ENCODE measurements at regions not wholly inside any gene's neighbourhood (a gene's known extent, or its start where the extent isn't known, plus 50 kb on each side); places are given as distances from the start of the nearest gene placed in this dataset.
"Not testable (repeated sequence)": the region's sequence is repeated elsewhere in the genome, so short reads cannot be mapped to it uniquely, and the experiment has no call there.

DNA sequence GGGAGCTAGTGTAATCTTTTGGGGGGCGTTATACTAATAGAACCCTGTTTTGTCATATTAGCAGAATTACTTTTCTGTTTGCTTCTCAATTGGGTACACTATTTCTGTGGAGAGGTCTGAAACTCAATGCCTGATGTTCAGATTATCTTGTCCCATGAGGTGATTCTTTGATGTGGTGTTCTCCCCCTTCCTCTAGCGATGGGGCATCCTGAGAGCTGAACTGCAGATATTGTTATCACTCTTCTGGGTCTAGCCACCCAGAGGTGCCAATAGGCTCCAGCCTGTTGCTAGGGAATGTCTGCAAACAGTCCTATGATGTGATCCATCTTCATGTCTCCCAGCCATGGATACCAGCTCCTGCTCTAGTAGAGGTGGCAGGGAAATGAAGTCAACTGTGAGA is 233.1 kb upstream of the RASA1 start:
- DNase-seq (ENCODE audit: low read depth in 4 of 4, low spot score in 3 of 4) = no peak

DNA sequence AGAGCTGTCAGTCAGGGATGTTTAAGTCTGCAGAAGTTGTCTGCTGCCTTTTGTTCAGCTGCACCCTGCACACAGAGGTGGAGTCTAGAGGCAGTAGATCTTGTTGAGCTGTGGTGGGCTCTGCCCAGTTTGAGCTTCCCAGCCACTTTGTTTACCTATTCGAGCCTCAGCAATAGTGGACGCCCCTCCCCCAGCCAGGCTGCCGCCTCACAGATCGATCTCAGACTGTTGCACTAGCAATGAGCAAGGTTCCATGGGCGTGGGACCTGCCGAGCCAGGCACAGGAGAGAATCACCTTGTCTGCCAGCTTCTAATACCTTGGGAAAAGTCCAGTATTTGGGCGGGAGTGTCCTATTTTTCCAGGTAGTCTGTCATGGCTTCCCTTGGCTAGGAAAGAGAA is 225.1 kb upstream of the RASA1 start:
- no peak for DNase-seq (ENCODE audit: low read depth in 4 of 4, low spot score in 3 of 4)

DNA sequence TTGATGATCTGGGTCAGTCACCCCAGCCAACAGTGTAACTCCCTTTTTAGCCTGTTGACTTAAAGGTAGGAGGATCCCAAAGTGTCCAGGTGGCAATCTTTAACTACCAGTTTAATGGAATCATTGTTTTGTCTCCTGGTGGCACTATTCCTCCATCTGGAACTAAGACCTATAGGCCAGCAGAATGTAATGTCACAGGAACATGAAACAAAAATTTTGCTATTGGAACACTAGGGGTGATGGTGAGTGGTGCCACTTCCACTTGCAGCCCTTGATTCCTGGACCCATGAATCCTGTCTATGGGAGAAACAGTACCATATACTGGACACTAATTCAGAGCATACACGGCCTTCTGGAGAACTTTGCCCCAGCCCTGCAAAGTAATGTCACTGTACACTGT is 219.5 kb upstream of the RASA1 start:
- no peak for DNase-seq (ENCODE audit: low read depth in 4 of 4, low spot score in 3 of 4)

DNA sequence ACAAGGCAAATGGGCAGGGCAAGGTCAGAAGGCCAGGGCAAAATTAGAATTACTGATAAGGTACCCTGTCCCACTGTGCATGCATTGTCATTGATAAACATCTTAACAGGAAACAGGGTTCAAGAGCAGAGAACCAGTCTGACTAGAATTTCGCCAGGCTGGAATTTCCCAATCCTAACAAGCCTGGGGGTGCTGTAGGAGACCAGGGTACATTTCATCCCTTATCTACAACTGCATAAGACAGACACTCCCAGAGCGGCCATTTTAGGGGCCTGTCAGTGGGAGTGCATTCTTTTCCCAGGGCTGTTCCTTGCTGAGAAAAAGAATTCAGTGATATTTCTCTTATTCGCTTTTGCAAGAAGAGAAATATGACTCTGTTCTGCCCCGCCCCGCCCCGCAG is 218.7 kb upstream of the RASA1 start:
- not testable (repeated sequence) for DNase-seq (ENCODE audit: low read depth in 4 of 4, low spot score in 3 of 4)

DNA sequence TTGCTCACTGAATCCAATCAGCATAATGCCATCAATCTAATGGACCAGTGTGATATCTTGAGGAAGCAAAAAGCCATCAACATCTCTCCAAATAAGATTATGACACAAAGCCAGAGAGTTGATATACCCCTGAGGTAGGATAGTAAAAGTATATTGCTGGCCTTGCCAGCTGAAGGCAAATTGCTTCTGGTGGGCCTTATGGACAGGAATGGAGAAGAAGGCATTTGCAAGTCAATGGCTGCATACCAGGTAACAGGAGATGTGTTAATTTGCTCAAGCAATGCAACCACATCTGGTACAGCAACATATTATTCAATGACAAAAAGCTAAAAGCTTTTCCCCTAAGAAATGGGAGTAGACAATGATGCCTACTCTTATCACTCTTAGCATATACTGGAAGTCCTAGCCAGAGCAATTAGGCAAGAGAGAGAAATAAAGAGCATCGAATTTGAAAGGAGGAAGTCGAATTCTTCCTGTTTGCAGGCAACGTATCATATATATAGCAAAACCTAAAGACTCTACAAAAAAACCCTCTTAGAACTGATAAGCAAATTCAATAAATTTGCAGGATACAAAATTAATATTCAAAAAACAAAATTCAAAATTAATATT is 216.1 kb upstream of the RASA1 start:
- no peak for DNase-seq (ENCODE audit: low read depth in 4 of 4, low spot score in 3 of 4)

DNA sequence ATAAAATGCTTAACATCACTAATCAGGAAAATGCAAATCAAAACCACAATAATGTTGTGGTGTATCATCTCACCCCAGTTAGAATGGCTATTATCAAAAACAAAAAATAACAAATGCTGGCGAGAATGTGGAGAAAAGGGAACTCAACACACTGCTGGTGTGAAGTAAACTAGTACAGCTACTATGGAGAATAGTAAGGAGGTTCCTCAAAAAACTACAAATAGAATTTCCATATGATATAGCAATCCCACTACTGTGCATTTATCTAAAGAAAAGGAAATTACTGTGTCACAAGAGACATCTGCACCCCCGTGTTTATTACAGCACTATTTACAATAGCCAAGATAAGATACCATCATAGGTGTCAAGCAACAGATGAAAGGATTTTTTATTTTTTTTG is 214.5 kb upstream of the RASA1 start:
- DNase-seq (ENCODE audit: low read depth in 4 of 4, low spot score in 3 of 4) = no peak

DNA sequence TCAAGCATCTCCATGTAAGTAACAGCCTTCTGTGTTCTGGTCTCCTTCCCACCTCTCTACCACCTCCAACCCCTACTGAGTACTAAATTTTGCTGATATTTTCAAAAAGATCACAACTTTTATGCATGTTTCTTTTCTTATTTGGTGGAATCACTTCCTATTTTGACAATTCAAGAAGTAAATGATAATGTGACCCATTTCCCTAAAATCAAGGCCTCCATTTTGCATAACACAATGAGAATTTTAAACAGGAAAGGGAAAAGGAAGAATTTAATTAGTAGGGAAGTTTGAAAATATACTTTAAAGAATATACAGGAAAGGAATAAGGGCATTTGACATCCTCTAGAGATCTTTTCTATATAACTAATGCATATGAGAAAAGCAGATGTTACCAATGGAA is 212.9 kb upstream of the RASA1 start:
- DNase-seq (ENCODE audit: low read depth in 4 of 4, low spot score in 3 of 4) = no peak

DNA sequence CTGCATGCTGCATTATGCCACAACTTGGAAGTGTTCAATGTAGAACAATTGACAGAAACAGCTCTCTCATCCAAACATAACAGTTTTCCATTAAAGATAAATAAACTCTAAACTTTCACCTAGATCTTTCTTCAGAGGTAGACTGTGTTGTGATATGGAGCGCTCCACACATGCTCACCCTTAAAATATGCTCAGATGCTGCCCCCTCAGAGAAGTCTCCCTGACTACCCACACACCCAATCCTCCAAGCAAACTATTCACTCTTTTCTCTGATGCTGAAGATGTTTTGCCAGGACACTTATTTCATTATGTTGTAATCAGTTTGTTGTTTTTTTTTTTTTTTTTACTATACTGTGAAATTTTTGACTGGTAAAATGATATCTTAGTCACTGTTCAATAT is 206.6 kb upstream of the RASA1 start:
- no peak for DNase-seq (ENCODE audit: low read depth in 4 of 4, low spot score in 3 of 4)

DNA sequence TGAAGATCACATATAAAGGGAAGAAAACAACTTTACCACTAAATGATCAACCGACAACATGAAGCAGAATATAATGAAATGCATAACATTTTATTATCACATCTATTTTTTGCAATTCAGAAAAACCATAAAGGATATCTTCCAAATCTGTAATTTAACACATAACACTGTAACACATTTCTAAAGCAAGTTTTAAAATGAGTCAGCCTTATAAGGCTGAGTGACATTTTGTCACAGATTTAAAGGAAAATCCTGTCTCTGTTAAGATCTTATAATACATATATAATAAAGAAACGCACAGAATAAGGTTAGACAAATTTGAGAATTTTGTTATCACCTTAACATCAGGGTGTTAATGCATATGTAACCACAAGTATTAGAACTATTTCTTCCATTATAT is 198.4 kb upstream of the RASA1 start:
- no peak for DNase-seq (ENCODE audit: low read depth in 4 of 4, low spot score in 3 of 4)

DNA sequence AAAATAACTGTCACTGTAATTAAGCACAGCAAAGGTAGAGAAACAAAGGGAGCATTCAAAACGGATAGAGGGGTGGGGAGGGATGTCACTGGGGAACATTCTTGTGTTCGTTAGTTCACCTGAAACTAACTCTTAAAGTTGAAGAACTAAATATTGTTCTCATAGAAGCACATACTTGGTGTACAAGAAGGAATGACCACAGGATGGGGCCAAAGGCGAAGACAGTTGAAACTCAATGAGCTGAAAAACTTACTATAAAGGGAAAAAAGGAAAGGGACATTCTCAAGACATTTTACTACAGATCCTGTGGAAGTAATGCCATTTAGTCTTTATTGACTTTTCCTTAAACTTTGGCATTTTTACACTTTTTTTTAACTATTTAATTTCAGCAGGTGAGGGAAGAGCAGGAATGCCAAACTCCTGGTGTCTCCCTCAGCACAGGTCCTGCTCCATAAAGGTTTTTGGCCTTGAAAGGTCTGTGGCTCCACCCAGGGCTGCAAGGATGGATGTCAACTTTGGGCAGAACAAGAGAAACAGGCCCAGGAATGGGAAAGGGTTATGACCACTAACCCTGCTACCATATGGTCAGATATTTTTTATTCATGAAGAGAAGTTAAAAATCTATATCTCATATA is 197.6 kb upstream of the RASA1 start:
- no peak for DNase-seq (ENCODE audit: low read depth in 4 of 4, low spot score in 3 of 4)

DNA sequence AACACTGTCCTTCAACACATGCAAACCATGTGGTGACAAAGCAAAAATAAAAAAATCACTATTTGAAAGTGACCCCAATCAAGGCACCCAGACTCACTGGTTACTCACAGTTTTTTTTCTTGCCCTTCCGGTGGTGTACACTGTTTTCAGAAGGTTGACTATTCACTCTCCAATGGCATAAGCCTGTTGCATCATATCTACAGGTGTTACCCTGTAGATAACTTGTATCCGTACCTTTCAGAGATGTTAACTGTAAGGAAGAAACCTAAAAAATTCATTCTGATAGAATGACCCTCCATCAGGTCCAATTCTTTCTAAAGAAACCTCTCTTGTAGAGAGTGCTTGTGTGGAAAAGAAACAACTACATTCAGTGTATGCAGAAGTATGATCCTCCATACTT is 193.6 kb upstream of the RASA1 start:
- DNase-seq (ENCODE audit: low read depth in 4 of 4, low spot score in 3 of 4) = no peak

DNA sequence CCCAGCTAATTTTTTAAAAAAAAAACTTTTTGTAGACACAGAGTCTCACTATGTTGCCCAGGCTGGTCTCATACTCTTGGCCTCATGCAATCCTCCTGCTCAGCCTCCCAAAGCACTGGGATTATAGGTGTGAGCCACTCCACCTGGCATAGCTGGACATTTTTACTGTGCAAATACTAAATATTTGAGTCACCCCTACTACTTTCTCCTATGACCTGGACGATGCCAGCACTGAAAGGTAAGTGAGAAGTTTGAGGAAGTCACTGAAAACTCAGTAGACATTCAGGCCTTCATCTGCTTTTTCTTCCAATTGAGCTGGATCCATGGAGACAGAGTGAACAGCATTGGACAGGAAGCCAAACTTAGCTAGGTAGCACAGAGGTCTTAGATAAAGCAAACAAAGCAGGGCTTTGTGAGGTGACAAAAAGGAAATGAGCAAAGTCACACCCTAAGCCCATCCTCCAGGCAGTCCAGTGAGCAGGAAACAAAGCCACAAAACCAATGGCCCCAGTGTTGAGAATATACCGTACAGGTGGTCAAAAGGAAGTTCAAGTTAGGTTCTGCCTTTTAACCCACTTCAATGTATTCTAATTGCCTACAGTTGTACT is 192.6 kb upstream of the RASA1 start:
- no peak for DNase-seq (ENCODE audit: low read depth in 4 of 4, low spot score in 3 of 4)

DNA sequence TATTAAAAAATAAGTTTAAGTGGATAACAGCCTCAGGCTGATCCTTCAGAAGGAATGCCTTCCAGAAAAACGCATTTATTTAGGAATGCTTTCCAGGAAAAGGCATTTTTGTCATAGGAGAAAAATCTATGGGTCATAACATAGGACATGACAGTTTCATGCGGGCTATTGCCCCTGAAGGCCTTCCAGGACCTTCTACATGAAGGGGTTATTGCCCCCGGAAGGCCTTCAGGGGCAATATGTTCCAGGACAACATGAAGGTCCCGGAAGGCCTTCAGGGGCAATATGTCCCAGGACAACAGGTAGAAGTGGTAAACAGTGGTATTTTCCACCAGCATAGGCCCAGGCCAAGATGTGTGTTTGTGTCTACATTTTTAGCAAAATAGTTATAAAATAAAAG is 191.3 kb upstream of the RASA1 start:
- no peak for DNase-seq (ENCODE audit: low read depth in 4 of 4, low spot score in 3 of 4)

DNA sequence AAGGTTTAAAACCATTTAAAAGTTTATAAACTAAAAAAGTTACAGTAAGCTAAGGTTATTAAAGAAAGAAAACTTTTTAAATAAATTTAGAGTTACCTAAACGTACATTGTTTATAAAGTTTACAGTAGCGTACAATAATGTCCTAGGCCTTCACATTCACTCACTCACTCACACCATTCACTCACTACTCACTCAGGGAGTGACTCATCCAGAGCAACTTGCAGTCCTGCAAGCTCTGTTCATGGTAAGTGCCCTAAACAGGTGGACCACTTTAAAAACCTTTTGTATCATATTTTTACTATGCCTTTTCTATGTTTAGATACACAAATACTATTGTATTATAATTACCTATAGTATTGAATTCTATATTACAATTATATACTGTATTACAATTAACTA is 190.8 kb upstream of the RASA1 start:
- no peak for DNase-seq (ENCODE audit: low read depth in 4 of 4, low spot score in 3 of 4)

DNA sequence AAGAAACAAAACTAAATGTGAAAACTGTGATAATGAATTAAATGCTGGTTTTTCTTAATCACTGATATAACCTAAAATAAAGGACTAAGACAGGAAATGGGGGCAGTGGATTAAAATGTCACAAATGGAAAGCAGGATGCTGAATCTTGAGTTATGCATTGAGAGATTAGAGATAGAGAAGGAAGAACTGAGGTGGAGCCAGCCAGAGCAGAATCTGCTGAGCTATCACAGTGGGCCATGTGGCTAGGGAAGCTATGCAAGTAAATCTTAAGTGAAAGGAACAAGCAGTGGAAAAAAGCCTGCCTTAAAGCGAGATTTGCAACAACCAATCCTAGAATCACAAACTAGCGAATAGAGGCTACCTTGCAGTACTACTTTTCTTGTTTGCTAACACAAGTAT is 188.5 kb upstream of the RASA1 start:
- no peak for DNase-seq (ENCODE audit: low read depth in 4 of 4, low spot score in 3 of 4)

DNA sequence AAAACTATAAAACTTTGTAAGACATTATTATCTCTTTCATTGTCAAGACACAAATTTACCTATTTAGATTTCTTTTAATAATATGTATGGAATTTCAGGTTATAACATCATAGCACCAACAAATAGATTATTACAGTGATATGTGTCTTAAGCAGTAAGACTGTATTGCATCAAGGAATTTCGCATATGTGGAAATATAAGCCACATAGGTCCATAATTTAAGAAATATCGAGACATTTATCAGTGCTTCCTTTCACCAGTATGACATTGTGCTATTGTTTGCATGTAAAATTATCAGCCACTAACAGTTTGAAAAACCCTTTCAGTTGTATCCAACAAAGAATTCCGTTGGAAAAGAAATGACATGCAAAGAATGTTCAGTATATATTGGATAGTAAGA is 186.7 kb upstream of the RASA1 start:
- no peak for DNase-seq (ENCODE audit: low read depth in 4 of 4, low spot score in 3 of 4)

DNA sequence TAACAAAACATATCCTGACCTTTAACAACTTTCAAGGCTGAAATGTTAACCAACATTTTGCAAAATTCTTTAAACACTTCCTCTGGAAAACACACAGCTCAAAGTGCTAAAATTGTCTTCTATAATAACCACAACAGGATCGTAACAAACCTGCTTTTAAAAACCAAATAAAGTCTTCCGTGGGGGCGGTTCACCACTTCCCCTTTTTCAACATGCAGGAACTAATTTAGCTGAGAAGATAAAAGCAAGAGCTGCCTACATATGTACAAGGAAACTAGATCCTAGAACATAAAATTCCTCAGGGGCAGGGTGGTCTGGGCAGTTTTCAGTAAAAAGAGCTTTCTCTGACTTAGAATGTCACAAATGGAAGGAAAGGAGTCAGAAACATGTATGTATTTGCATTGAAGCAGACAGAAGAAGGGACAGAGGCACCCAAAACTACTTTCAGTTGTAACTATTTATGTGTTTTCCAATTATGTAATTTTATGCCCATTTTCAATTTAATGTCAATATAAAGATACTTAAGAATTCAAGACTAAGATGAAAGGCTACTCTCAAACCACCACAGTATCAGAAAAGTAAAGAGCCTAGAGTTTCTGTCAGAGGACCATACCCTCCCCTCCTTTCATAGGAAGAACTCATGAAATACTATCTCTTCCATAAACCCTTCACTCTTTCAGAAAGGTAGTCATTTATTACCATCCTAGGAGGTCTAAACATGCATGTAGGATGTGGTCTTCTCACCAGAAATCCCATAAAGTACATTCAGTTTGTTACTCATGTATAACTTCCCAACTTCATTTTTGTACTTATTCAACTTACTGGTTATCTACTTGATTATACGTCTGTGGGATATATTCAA is 185.9 kb upstream of the RASA1 start:
- no peak for DNase-seq (ENCODE audit: low read depth in 4 of 4, low spot score in 3 of 4)

DNA sequence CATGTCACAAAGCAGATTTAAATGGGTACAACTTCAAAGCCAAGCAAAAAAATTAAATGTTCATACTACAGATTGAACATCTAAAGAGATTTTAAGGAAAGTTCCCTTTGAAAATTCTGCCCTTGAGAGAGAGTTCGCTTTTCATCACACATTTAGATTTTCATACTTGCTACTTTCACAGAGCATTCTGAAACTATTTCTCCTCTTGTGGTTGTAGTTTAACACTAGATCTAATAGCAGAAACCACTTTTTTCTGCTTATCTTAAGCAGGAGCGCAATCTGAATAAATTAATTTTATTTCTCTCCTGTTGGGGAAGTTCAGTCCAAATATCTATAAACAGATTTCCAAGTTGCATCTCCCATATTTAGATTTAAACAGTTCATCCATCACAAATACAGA is 173.3 kb upstream of the RASA1 start:
- DNase-seq (ENCODE audit: low read depth in 4 of 4, low spot score in 3 of 4) = no peak

DNA sequence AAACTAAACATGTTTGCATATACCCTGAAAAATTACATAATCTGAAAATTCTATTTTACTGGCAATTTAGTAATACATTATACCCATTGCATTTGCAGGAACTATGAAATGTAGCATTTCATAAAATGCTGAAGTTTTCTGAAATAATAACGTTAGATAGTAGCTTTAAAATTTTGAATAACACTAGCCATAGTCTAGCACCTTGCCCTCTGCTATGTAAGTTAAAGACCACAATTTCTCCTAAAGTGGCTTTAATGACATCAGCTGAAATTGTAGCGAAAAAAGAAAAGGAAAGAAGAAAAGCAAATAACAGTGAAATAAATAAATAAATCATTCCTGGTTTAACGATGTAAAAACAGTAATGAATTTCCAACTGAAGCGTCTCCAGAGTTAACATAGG is 172.8 kb upstream of the RASA1 start:
- DNase-seq (ENCODE audit: low read depth in 4 of 4, low spot score in 3 of 4) = no peak

DNA sequence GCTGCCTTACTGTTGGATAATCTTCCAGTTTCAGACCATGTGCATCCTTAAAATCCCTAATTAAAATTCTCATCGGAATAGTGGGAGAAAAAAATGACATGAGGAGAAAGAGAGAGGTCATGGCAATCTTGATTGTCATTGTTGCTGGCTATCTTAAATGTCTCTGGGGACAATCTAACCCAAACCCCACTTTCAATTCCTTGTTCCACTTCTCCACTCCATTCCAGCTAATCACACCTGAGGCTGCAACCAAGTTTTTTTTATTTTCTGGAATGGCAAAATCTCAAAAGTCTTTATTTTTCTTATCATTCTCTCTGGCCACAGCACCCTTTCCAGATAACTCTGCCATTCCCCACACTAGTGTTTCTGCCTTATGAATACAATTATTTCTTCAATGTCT is 171.9 kb upstream of the RASA1 start:
- no peak for DNase-seq (ENCODE audit: low read depth in 4 of 4, low spot score in 3 of 4)

DNA sequence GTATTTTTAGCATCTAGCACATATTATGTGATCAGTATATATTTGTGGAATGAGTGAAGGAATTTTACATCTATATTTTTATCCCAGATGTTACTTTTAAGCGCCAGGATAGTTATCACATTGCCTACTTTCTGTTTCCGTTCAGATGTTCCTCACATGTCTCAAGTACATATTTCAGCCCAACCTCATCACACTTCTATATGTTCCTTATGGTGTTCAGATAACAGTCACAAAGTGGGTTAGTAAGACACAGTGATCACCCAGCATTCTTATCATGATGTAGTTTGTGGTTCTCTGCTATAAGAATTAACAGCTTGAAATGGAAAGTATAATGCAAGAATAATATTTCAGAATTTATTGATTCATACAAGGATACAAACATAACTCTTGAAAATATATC is 170.0 kb upstream of the RASA1 start:
- DNase-seq (ENCODE audit: low read depth in 4 of 4, low spot score in 3 of 4) = no peak

Measured in left renal pelvis (tissue), 4 donors.